GM13977 (cell line): ENCODE measurements at regions not wholly inside any gene's neighbourhood (a gene's known extent, or its start where the extent isn't known, plus 50 kb on each side); places are given as distances from the start of the nearest gene placed in this dataset.

Experiments
- DNase-seq: peaks from one replicate; pipeline ENCODE4 v3.0.0; 2012; ENCODE audit warnings: low spot score
- CTCF ChIP-seq: IDR thresholded peaks from 2 replicates; pipeline ENCODE4 v1.5.1; 2012; ENCODE audit warnings: mild to moderate bottlenecking, control low read depth; ENCODE audit not compliant: insufficient read depth; ENCODE audit errors: extremely low read depth, missing control alignments
- in situ Hi-C: fragments of 300-500 bp; cut with MboI; formaldehyde crosslinking; loops from one replicate; pipeline ENCODE4 v1.12.0; 2022; ENCODE audit warnings: low sequenced_read_pairs, low pct_unique_long_range_greater_than_20kb, mixed read lengths, inconsistent platforms; ENCODE audit not compliant: unreplicated experiment

- TF ChIP-seq CTCF = no peak
- in situ Hi-C loops = no loop called here
- no peak for DNase-seq
Observed at GRCh38 chr4:67134616-67135015, 410.7 kb downstream of the CENPC start.

- TF ChIP-seq CTCF = no peak
- in situ Hi-C loops = no loop called here
- no peak for DNase-seq
Observed at GRCh38 chr4:67133162-67133561, 412.1 kb downstream of the CENPC start.

GRCh38 chr4:67131224-67131623 is 414.1 kb downstream of the CENPC start:
- in situ Hi-C loops = no loop called here
- peak; percentile 19 for DNase-seq
- no peak for TF ChIP-seq CTCF

- no peak for TF ChIP-seq CTCF
- DNase-seq = no peak
- in situ Hi-C loops = no loop called here
Observed at GRCh38 chr4:67130411-67130810, 414.9 kb downstream of the CENPC start.

- no peak for TF ChIP-seq CTCF
- DNase-seq = no peak
- in situ Hi-C loops = no loop called here
Observed at GRCh38 chr4:67126570-67126969, 418.7 kb downstream of the CENPC start.

- DNase-seq = no peak
- in situ Hi-C loops = no loop called here
- TF ChIP-seq CTCF = no peak
Observed at GRCh38 chr4:67125636-67126514, 419.4 kb downstream of the CENPC start.
